B cell (primary cell): ENCODE measurements at regions not wholly inside any gene's neighbourhood (a gene's known extent, or its start where the extent isn't known, plus 50 kb on each side); places are given as distances from the start of the nearest gene placed in this dataset.

Experiments used
- CTCF ChIP-seq: fragments of 200-600 bp; IDR thresholded peaks from one replicate; pipeline ENCODE4 v1.8.0; 2022; ENCODE audit warnings: antibody characterized with exemption, mild to moderate bottlenecking
- EZH2 ChIP-seq: IDR thresholded peaks from 2 replicates; pipeline ENCODE4 v1.6.1; 2012; ENCODE audit warnings: borderline replicate concordance, low read depth, mild to moderate bottlenecking, moderate library complexity, low read length; ENCODE audit not compliant: insufficient read depth, poor library complexity, severe bottlenecking

GRCh38 chr12:13882176-13882575, 99.2 kb downstream of the GRIN2B start:
- no peak for TF ChIP-seq CTCF
- TF ChIP-seq EZH2 = no peak
